B cell (primary cell): ENCODE measurements at regions not wholly inside any gene's neighbourhood (a gene's known extent, or its start where the extent isn't known, plus 50 kb on each side); places are given as distances from the start of the nearest gene placed in this dataset.

Experiments
- ATAC-seq: fragments of 200-7000 bp; cut with Tn5 transposase; one replicate; pipeline ENCODE4 v1.10.0; 2021; ENCODE audit warnings: low read depth, mild to moderate bottlenecking, moderate number of reproducible peaks, moderate library complexity
- CTCF ChIA-PET: fragments of 350-600 bp; sonication (Branson Sonifier 250); formaldehyde crosslinking; loops from one replicate; lab custom pipeline; 2021; ENCODE audit warnings: antibody characterized with exemption, inconsistent platforms; lab: Charles Lee
- POLR2A ChIA-PET: fragments of 350-600 bp; sonication (Branson Sonifier 250); formaldehyde crosslinking; loops from one replicate; lab custom pipeline; 2021; ENCODE audit warnings: antibody characterized with exemption; lab: Charles Lee
- DNase-seq: peaks from one replicate; pipeline ENCODE4 v3.0.0; 2013
- H2AFZ ChIP-seq: 2 replicates; pipeline ENCODE4 v1.6.1; 2012; ENCODE audit warnings: mild to moderate bottlenecking, low read depth, low read length; ENCODE audit not compliant: insufficient read depth, poor library complexity, severe bottlenecking
- H3K27ac ChIP-seq, 2 donors: 1 replicate in 1 of 2; 2 replicates in 1 of 2; pipeline ENCODE4 v1.5.1; 2012 to 2013; ENCODE audit warnings: low read length in 2 of 2, mild to moderate bottlenecking in 2 of 2, moderate library complexity in 1 of 2
- H3K27me3 ChIP-seq, 4 experiments: fragments of 200-600 bp in 1 of 4; sonication (generic) in 1 of 4; replicated peaks in 1 of 4; 1 replicate in 2 of 4; 2 replicates in 2 of 4; pipeline versions ENCODE4 v1.6.1 to v1.7.0; 2013 to 2016; ENCODE audit warnings: low read length in 3 of 4, mild to moderate bottlenecking in 2 of 4, mixed read lengths in 1 of 4, moderate library complexity in 1 of 4; ENCODE audit not compliant: insufficient read depth in 4 of 4, control insufficient read depth in 3 of 4; ENCODE audit errors: control extremely low read depth in 1 of 4
- H3K36me3 ChIP-seq, 2 experiments: replicated peaks in 1 of 2; 1 replicate in 1 of 2; 2 replicates in 1 of 2; pipeline versions ENCODE4 v1.6.1 to v1.7.1; 2013; ENCODE audit warnings: low read length in 1 of 2; ENCODE audit not compliant: insufficient read depth in 2 of 2, control insufficient read depth in 1 of 2; ENCODE audit errors: control extremely low read depth in 1 of 2, extremely low read depth in 1 of 2
- H3K4me1 ChIP-seq, 2 donors: fragments of 200-600 bp in 1 of 2; sonication (generic) in 1 of 2; 1 replicate in 1 of 2; 2 replicates in 1 of 2; pipeline versions ENCODE4 v1.5.1 to v1.6.1; 2013 to 2017; ENCODE audit warnings: low read length in 2 of 2; ENCODE audit not compliant: control insufficient read depth in 2 of 2, insufficient read depth in 2 of 2
- H3K4me2 ChIP-seq: replicated peaks from 2 replicates; pipeline ENCODE3; 2012; ENCODE audit warnings: mild to moderate bottlenecking, low read depth, low read length; ENCODE audit not compliant: poor library complexity, severe bottlenecking
- H3K4me3 ChIP-seq, 5 experiments: fragments of 200-600 bp in 1 of 5; sonication (generic) in 1 of 5; 1 replicate in 3 of 5; 2 replicates in 2 of 5; pipeline versions ENCODE4 v1.5.1 to v1.7.0; 2011 to 2016; ENCODE audit warnings: low read length in 4 of 5, mild to moderate bottlenecking in 4 of 5, low read depth in 2 of 5, control low read depth in 1 of 5, moderate library complexity in 1 of 5; ENCODE audit not compliant: insufficient read depth in 1 of 5; ENCODE audit errors: control extremely low read depth in 1 of 5, extremely low read depth in 1 of 5
- H3K79me2 ChIP-seq: fragments of 200-600 bp; sonication (generic); one replicate; pipeline ENCODE4 v1.6.0; 2016; ENCODE audit warnings: low read length; ENCODE audit not compliant: control insufficient read depth, insufficient read depth
- H3K9ac ChIP-seq: fragments of 200-600 bp; sonication (generic); 2 replicates; pipeline ENCODE4 v1.6.1; 2017; ENCODE audit warnings: mild to moderate bottlenecking, low read length, moderate library complexity
- H3K9me3 ChIP-seq, 3 donors: one replicate each; pipeline versions ENCODE4 v1.6.1 to v1.7.1; 2013; ENCODE audit warnings: low read length in 2 of 3; ENCODE audit not compliant: control insufficient read depth in 2 of 3, insufficient read depth in 1 of 3; ENCODE audit errors: control extremely low read depth in 1 of 3
- H4K20me1 ChIP-seq: 2 replicates; pipeline ENCODE4 v1.6.0; 2012; ENCODE audit warnings: mild to moderate bottlenecking, low read length; ENCODE audit not compliant: insufficient read depth, control insufficient read depth, poor library complexity, severe bottlenecking
- H3K27ac Mint-ChIP-seq: one replicate; pipeline ENCODE4 v1.8.0; 2021; ENCODE audit warnings: mixed read lengths
- H3K27me3 Mint-ChIP-seq: one replicate; pipeline ENCODE4 v1.8.0; 2021; ENCODE audit warnings: mixed read lengths
- H3K4me1 Mint-ChIP-seq: one replicate; pipeline ENCODE4 v1.8.0; 2021; ENCODE audit warnings: mixed read lengths
- H3K4me3 Mint-ChIP-seq: one replicate; pipeline ENCODE4 v1.8.0; 2021; ENCODE audit warnings: mixed read lengths
- H3K9me3 Mint-ChIP-seq: one replicate; pipeline ENCODE4 v1.8.0; 2022; ENCODE audit warnings: mixed read lengths; ENCODE audit not compliant: insufficient read depth
- CTCF ChIP-seq: fragments of 200-600 bp; IDR thresholded peaks from one replicate; pipeline ENCODE4 v1.8.0; 2022; ENCODE audit warnings: antibody characterized with exemption, mild to moderate bottlenecking
- EZH2 ChIP-seq: IDR thresholded peaks from 2 replicates; pipeline ENCODE4 v1.6.1; 2012; ENCODE audit warnings: borderline replicate concordance, low read depth, mild to moderate bottlenecking, moderate library complexity, low read length; ENCODE audit not compliant: insufficient read depth, poor library complexity, severe bottlenecking
- WGBS: methylation state at CpG from one replicate; pipeline ENCODE4 v1.1.5; 2013; ENCODE audit warnings: missing lambda C conversion rate; ENCODE audit not compliant: insufficient coverage; 5-methylcytosine and 5-hydroxymethylcytosine counted together
- intact Hi-C: fragments of 100-400 bp; cut with micrococcal nuclease; formaldehyde crosslinking; loops from one replicate; pipeline ENCODE4 v1.10.0; 2022

- Mint-ChIP-seq H3K27me3 (peaks cover 11% of the 10 kb centered on the region), H3K4me3 (no peak overlapping the region), H3K27ac (no peak overlapping the region), H3K4me1 (no peaks in the 10 kb centered on the region), H3K9me3 (no peaks in the 10 kb centered on the region)
- Histone ChIP-seq H3K4me1 (no peaks in the 10 kb centered on the region), H4K20me1 (no peaks in the 10 kb centered on the region), H3K9ac (no peak overlapping the region), H3K27me3 (no peaks in the 10 kb centered on the region), H2AFZ (no peak overlapping the region), H3K36me3 (no peaks in the 10 kb centered on the region), H3K4me2 (no peak overlapping the region), H3K4me3 (no peak overlapping the region), H3K79me2 (no peaks in the 10 kb centered on the region), H3K9me3 (no peaks in the 10 kb centered on the region), H3K27ac (no peak overlapping the region)
- intact Hi-C loops, result no loop called here
- ChIA-PET CTCF (no interaction called here), POLR2A (no interaction called here)
- WGBS, result no CpG with 5 or more reads among the region's 2 CpGs
- TF ChIP-seq CTCF, result no peak
- TF ChIP-seq EZH2, result no peak
- DNase-seq, result no peak
- no peak for ATAC-seq
These were observed 267.7 kb upstream of the LMCD1 start for GRCh38 chr3:8233938-8234337.

- intact Hi-C loops, result no loop called here
- no peak for ATAC-seq
These were observed 265.4 kb upstream of the LMCD1 start for GRCh38 chr3:8236264-8236663.

More at GRCh38 chr3:8236264-8236663, 265.4 kb upstream of the LMCD1 start:
- H3K4me1 Mint-ChIP-seq, result no peaks in the 10 kb centered on the region
- H3K27me3 Mint-ChIP-seq, result peaks cover 5% of the 10 kb centered on the region
- Histone ChIP-seq H2AFZ (no peak overlapping the region), H3K36me3 (no peaks in the 10 kb centered on the region), H3K79me2 (no peaks in the 10 kb centered on the region), H3K4me1 (no peaks in the 10 kb centered on the region), H3K9ac (no peak overlapping the region), H3K4me2 (no peak overlapping the region), H4K20me1 (no peaks in the 10 kb centered on the region), H3K4me3 (no peak overlapping the region), H3K27me3 (no peaks in the 10 kb centered on the region), H3K9me3 (no peaks in the 10 kb centered on the region), H3K27ac (no peak overlapping the region)
- no peak overlapping the region for H3K27ac Mint-ChIP-seq
- no peak overlapping the region for H3K4me3 Mint-ChIP-seq
- no peaks in the 10 kb centered on the region for H3K9me3 Mint-ChIP-seq
- POLR2A ChIA-PET, result no interaction called here
- WGBS, result no CpG with 5 or more reads among the region's 3 CpGs
- no peak for DNase-seq
- CTCF ChIA-PET, result no interaction called here
- no peak for TF ChIP-seq EZH2
- TF ChIP-seq CTCF, result no peak
